Naive thymus-derived CD8-positive, alpha-beta T cell (primary cell): ENCODE measurements at regions not wholly inside any gene's neighbourhood (a gene's known extent, or its start where the extent isn't known, plus 50 kb on each side); places are given as distances from the start of the nearest gene placed in this dataset.

ENCODE experiments used
- ATAC-seq, 2 donors: fragments of 150-1000 bp; cut with Tn5 transposase in 1 of 2; sonication (Bioruptor Pico), chemical (Tn5 transposase) in 1 of 2; 1 replicate in 1 of 2; 2 replicates in 1 of 2; pipeline ENCODE4 v1.10.0; 2021; ENCODE audit warnings: mild to moderate bottlenecking in 2 of 2, moderate library complexity in 2 of 2
- POLR2A ChIA-PET: fragments of 350-600 bp; sonication (Branson Sonifier 250); formaldehyde crosslinking; loops from one replicate; lab custom pipeline; 2021; ENCODE audit warnings: antibody characterized with exemption; lab: Charles Lee
- DNase-seq, 10 donors: peaks; one replicate each; pipeline versions ENCODE4 v3.0.0 to v3.0.0-alpha.2; 2020 to 2022
- H3K27ac Mint-ChIP-seq, 10 donors: one replicate each; pipeline ENCODE4 v1.8.0; 2020 to 2022; ENCODE audit warnings: mild to moderate bottlenecking in 10 of 10, mixed read lengths in 10 of 10, moderate library complexity in 4 of 10, inconsistent platforms in 1 of 10
- H3K27me3 Mint-ChIP-seq, 5 donors: one replicate each; pipeline ENCODE4 v1.8.0; 2021 to 2022; ENCODE audit warnings: mixed read lengths in 5 of 5
- H3K36me3 Mint-ChIP-seq, 3 donors: one replicate each; pipeline ENCODE4 v1.8.0; 2020 to 2022; ENCODE audit warnings: mixed read lengths in 3 of 3, mild to moderate bottlenecking in 2 of 3, inconsistent platforms in 1 of 3
- H3K4me1 Mint-ChIP-seq, 4 donors: one replicate each; pipeline ENCODE4 v1.8.0; 2021 to 2022; ENCODE audit warnings: mixed read lengths in 4 of 4
- H3K4me3 Mint-ChIP-seq, 10 donors: one replicate each; pipeline ENCODE4 v1.8.0; 2020 to 2022; ENCODE audit warnings: mild to moderate bottlenecking in 10 of 10, mixed read lengths in 10 of 10, moderate library complexity in 6 of 10, inconsistent platforms in 1 of 10
- H3K9me3 Mint-ChIP-seq, 9 donors: one replicate each; pipeline ENCODE4 v1.8.0; 2020 to 2022; ENCODE audit warnings: mixed read lengths in 9 of 9, mild to moderate bottlenecking in 3 of 9, inconsistent platforms in 1 of 9, moderate library complexity in 1 of 9

DNA sequence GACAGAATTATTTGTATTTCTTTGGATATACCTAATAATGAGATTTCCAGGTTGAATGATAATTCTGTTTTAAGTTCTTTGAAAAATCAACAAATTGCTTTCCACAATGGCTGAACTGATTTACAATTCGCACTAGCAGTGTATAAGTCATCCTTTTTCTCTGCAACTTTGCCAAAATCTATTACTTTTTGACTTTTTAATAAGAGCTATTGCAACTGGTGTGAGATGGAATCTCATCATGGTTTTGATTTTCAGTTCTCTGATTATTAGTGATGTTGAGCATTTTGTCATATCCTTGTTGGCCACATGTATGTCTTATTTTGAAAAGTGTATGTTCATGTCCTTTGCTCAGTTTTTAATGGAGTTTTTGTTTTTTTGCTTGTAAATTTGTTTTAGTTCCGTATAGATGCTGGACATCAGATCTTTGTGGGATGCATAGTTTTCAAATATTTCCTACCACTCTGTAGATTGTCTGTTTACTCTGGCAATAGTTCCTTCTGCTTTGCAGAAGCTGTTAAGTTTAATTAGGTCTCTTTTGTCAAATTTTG, 409.8 kb upstream of the CITED2 start:
- Mint-ChIP-seq H3K36me3 (peaks cover 0 to 5% (median 2%) of the 10 kb centered on the region in 3 donors), H3K9me3 (peaks cover 0 to 19% (median 6%) of the 10 kb centered on the region in 9 donors), H3K4me1 (no peaks in the 10 kb centered on the region), H3K4me3 (no peak overlapping the region), H3K27me3 (peaks cover 0 to 19% (median 6%) of the 10 kb centered on the region in 5 donors), H3K27ac (no peak overlapping the region)
- ATAC-seq (no peak), DNase-seq (no peak)
- POLR2A ChIA-PET, result no interaction called here

GRCh38 chr6:139779988-139780774, 405.7 kb upstream of the CITED2 start:
- ATAC-seq (no peak), DNase-seq (no peak)
- Mint-ChIP-seq H3K4me3 (no peak overlapping the region), H3K9me3 (peaks cover 0 to 9% (median under 1%) of the 10 kb centered on the region in 9 donors), H3K27me3 (peaks cover 0 to 10% (median 4%) of the 10 kb centered on the region in 5 donors), H3K27ac (no peak overlapping the region), H3K36me3 (no peaks in the 10 kb centered on the region), H3K4me1 (no peaks in the 10 kb centered on the region)
- POLR2A ChIA-PET, result no interaction called here

GRCh38 chr6:139778688-139779087, 404.2 kb upstream of the CITED2 start:
- POLR2A ChIA-PET, result no interaction called here
- Mint-ChIP-seq H3K27ac (no peak overlapping the region), H3K4me3 (no peak overlapping the region)

DNA sequence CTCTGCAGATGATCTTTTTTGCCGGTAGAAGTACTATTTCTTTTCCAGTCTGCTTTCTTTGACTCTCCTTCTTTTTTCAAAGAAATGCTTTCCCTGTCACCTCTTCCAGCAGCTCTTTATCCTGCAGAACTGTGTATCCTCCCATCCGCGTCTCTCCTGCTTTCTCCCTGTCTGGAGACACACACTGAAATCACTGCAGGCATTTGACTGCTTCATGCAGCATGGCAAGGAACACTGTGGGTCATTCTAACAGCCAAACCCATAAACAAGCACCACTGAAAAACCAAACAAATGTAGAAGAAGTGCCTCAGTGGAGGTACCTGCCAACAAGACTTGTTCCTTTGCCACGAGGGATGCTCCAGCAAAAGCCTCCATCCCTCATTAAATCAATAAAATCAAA, 403.7 kb upstream of the CITED2 start:
- Mint-ChIP-seq H3K4me1 (no peaks in the 10 kb centered on the region), H3K9me3 (no peaks in the 10 kb centered on the region), H3K27me3 (peaks cover 2 to 13% (median 4%) of the 10 kb centered on the region in 5 donors), H3K4me3 (no peak overlapping the region), H3K36me3 (no peaks in the 10 kb centered on the region), H3K27ac (no peak overlapping the region)
- DNase-seq, result no peak
- POLR2A ChIA-PET, result no interaction called here
- no peak for ATAC-seq

More at GRCh38 chr6:139778688-139779087, 404.2 kb upstream of the CITED2 start:
- Mint-ChIP-seq H3K4me1 (no peaks in the 10 kb centered on the region), H3K36me3 (no peaks in the 10 kb centered on the region), H3K9me3 (no peaks in the 10 kb centered on the region), H3K27me3 (peaks cover 2 to 13% (median 4%) of the 10 kb centered on the region in 5 donors)
- ATAC-seq (no peak), DNase-seq (no peak)

GRCh38 chr6:139777202-139777970, 402.9 kb upstream of the CITED2 start:
- Mint-ChIP-seq H3K9me3 (no peaks in the 10 kb centered on the region), H3K27me3 (peaks cover 2 to 13% (median 4%) of the 10 kb centered on the region in 5 donors)
- POLR2A ChIA-PET, result no interaction called here

DNA sequence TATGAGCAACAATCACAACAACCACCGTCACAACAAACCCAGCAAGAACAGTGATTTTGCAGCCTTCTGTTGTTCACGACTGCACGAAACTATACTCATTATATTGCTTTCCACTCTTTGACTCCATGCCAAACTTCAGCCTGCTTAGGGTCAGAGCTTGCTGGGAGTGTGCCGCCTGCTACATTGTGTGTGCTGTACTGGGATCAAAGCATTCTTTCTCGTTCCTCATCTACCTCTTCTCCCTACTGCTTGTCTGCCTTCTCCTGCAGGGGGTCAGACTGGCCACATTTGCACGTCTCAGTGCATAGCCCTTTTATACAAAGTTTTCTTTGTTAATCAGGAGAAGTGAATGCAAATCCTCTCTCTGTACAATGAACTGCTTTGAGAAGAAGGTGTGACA, 401.6 kb upstream of the CITED2 start:
- H3K4me3 Mint-ChIP-seq, result no peak overlapping the region
- H3K4me1 Mint-ChIP-seq, result no peaks in the 10 kb centered on the region
- DNase-seq, result no peak
- H3K27me3 Mint-ChIP-seq, result peaks cover 2 to 13% (median 4%) of the 10 kb centered on the region in 5 donors
- no peaks in the 10 kb centered on the region for H3K9me3 Mint-ChIP-seq
- no peaks in the 10 kb centered on the region for H3K36me3 Mint-ChIP-seq
- POLR2A ChIA-PET, result no interaction called here
- H3K27ac Mint-ChIP-seq, result no peak overlapping the region
- ATAC-seq, result no peak

More at GRCh38 chr6:139777202-139777970, 402.9 kb upstream of the CITED2 start:
- H3K36me3 Mint-ChIP-seq, result no peaks in the 10 kb centered on the region
- no peak overlapping the region for H3K4me3 Mint-ChIP-seq
- no peak for DNase-seq
- no peak for ATAC-seq
- no peak overlapping the region for H3K27ac Mint-ChIP-seq
- H3K4me1 Mint-ChIP-seq, result no peaks in the 10 kb centered on the region

- POLR2A ChIA-PET, result no interaction called here
- Mint-ChIP-seq H3K9me3 (no peaks in the 10 kb centered on the region), H3K27ac (no peak overlapping the region), H3K4me3 (no peak overlapping the region), H3K27me3 (peaks cover 0 to 1% (median 0%) of the 10 kb centered on the region in 5 donors), H3K36me3 (no peaks in the 10 kb centered on the region), H3K4me1 (peaks cover 0 to 8% (median 3%) of the 10 kb centered on the region in 4 donors)
- DNase-seq, result no peak
- ATAC-seq, result no peak
Measured at GRCh38 chr6:139768196-139768595, 393.7 kb upstream of the CITED2 start.

- no peak overlapping the region for H3K4me3 Mint-ChIP-seq
- no peak overlapping the region for H3K27ac Mint-ChIP-seq
- ATAC-seq (no peak), DNase-seq (no peak)
- POLR2A ChIA-PET, result no interaction called here
- H3K9me3 Mint-ChIP-seq, result no peaks in the 10 kb centered on the region
- H3K27me3 Mint-ChIP-seq, result peaks cover 0 to 1% (median 0%) of the 10 kb centered on the region in 5 donors
- H3K36me3 Mint-ChIP-seq, result no peaks in the 10 kb centered on the region
- H3K4me1 Mint-ChIP-seq, result peaks cover 0 to 8% (median 3%) of the 10 kb centered on the region in 4 donors
Measured at GRCh38 chr6:139766796-139767195, 392.3 kb upstream of the CITED2 start.

GRCh38 chr6:139765825-139766285, 391.4 kb upstream of the CITED2 start:
- Mint-ChIP-seq H3K27ac (no peak overlapping the region), H3K4me1 (peaks cover 0 to 8% (median 3%) of the 10 kb centered on the region in 4 donors), H3K9me3 (no peaks in the 10 kb centered on the region), H3K4me3 (no peak overlapping the region), H3K27me3 (peaks cover 0 to 1% (median 0%) of the 10 kb centered on the region in 5 donors), H3K36me3 (no peaks in the 10 kb centered on the region)
- POLR2A ChIA-PET, result no interaction called here
- ATAC-seq (no peak), DNase-seq (no peak)

DNA sequence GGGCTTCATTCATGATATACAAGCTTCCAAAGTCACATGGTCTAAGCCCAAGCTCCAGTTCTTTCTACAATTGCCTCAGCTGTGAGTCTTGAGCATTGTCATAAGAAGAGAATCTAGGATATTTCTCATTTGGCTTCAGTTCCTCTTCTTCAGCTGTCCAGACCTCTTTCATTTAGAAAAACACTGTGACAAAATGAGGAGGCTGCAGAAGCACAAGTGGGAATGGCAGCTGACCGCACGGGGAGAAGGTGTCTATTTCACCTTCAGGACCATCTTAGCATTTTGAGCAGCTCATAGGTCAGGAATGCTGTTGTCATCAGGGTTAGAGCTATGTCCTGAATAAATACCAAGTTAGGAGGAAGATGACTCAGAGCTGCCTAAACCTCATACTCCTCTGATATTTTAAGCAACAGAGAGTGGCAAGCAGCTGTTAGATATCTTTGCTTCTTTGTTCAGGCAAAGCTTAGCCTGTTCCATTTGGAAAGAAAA, 390.1 kb upstream of the CITED2 start:
- Mint-ChIP-seq H3K4me1 (peaks cover 0 to 8% (median 3%) of the 10 kb centered on the region in 4 donors), H3K36me3 (no peaks in the 10 kb centered on the region), H3K9me3 (no peaks in the 10 kb centered on the region), H3K27me3 (peaks cover 0 to 1% (median 0%) of the 10 kb centered on the region in 5 donors), H3K27ac (no peak overlapping the region), H3K4me3 (no peak overlapping the region)
- POLR2A ChIA-PET, result no interaction called here
- DNase-seq (no peak), ATAC-seq (no peak)

DNA sequence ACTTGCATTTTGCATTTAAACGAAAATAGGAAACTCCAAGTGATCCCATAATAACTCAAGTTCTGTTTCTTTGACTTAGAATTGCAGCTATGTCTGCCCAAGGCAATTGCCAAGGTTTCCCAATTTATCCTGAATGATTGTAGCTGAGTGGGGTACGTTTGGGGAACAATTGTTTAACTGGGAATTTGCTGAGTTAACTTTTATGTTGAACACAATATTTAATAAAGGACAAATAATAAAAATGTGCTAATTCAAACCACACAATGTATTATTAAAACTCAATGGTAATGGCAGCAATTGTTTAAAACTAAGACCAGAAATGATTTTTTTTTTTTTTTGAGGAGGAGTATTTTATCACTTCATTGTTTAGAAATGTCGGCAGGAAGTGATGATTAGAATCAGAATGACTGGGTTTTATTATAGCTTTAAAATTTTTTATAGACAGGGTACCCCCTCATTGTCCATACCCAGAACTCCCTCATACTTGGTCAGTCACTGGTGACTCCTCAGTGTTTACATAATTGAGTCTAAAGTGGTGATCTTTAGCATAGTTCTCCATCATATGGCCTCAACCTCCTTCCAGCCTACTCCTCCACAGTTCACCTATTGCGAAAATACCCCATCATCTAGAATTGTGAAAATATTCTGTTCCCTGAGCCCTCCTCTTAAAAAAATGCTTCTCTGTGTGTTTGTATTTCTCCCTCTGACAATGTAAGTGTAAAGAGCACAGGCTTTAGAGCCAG, 389.2 kb upstream of the CITED2 start:
- peaks cover 0 to 8% (median 3%) of the 10 kb centered on the region in 4 donors for H3K4me1 Mint-ChIP-seq
- peaks cover 0 to under 1% (median 0%) of the 10 kb centered on the region in 5 donors for H3K27me3 Mint-ChIP-seq
- POLR2A ChIA-PET, result no interaction called here
- no peak overlapping the region for H3K27ac Mint-ChIP-seq
- no peaks in the 10 kb centered on the region for H3K9me3 Mint-ChIP-seq
- ATAC-seq (no peak), DNase-seq (no peak)
- no peak overlapping the region for H3K4me3 Mint-ChIP-seq
- H3K36me3 Mint-ChIP-seq, result no peaks in the 10 kb centered on the region

DNA sequence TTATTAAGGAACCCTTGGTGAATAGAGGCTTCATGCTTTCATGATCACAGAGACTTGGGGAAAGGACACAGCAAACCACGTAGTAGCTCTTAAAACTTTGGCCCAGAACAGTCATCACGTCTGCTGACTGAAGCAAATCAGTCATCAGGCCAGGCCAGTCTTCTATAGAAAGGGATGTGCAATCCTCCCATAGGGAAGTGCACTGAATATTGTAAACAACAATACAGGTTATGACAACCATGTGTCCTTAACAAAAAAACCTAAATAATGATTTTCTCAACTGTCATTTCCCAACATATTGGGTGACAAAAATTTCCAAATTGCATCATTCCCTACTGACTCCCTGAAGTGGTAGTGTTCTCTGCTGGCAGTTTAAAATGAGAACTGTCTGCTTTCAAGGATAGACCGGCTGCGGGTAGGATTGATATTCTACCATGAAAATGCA, 388.2 kb upstream of the CITED2 start:
- H3K27ac Mint-ChIP-seq, result no peak overlapping the region
- H3K27me3 Mint-ChIP-seq, result no peaks in the 10 kb centered on the region
- ATAC-seq (no peak), DNase-seq (no peak)
- peaks cover 0 to 8% (median 3%) of the 10 kb centered on the region in 4 donors for H3K4me1 Mint-ChIP-seq
- no peaks in the 10 kb centered on the region for H3K36me3 Mint-ChIP-seq
- no peaks in the 10 kb centered on the region for H3K9me3 Mint-ChIP-seq
- H3K4me3 Mint-ChIP-seq, result no peak overlapping the region
- POLR2A ChIA-PET, result no interaction called here
